Coronary artery (tissue), 2 donors: ENCODE measurements at regions not wholly inside any gene's neighbourhood (a gene's known extent, or its start where the extent isn't known, plus 50 kb on each side); places are given as distances from the start of the nearest gene placed in this dataset.

Source experiments
- DNase-seq: peaks from one replicate; pipeline ENCODE4 v3.0.0-alpha.2; 2017; ENCODE audit warnings: low spot score
- H3K27ac ChIP-seq, 2 donors: fragments of 200-600 bp; sonication (generic); one replicate each; pipeline ENCODE4 v1.5.1; 2016 to 2019
- H3K4me3 ChIP-seq: fragments of 200-600 bp; sonication (generic); 2 replicates; pipeline ENCODE4 v1.5.1; 2016; ENCODE audit warnings: mild to moderate bottlenecking, moderate library complexity
- TF ChIP-seq, protein P1 (sequence below): fragments of 200-600 bp; sonication (generic); IDR thresholded peaks from one replicate; pipeline ENCODE4 v1.5.1; 2019; ENCODE audit warnings: antibody characterized with exemption

DNA sequence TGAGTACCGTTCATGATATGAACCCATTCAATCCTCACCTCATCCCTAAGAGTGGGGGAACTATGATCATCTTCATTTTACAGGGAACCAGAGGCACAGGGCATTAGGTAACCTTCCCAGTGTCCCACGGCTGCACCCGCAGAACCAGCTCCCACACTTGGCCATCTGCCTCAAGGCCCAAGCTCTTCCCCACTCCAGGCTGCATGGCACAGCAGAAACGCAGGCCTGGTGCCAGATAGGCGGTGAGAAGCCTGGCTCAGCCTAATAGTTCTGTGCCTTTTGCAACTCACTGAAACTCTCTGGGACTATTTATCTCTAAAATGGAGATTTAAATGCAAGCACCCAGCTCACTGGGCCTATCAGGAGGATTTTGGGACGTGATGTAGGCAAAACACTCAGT is 90.8 kb upstream of the ZNF618 start:
- Histone ChIP-seq H3K4me3 (no peak overlapping the region), H3K27ac (no peak overlapping the region)
- TF ChIP-seq, protein P1, sequence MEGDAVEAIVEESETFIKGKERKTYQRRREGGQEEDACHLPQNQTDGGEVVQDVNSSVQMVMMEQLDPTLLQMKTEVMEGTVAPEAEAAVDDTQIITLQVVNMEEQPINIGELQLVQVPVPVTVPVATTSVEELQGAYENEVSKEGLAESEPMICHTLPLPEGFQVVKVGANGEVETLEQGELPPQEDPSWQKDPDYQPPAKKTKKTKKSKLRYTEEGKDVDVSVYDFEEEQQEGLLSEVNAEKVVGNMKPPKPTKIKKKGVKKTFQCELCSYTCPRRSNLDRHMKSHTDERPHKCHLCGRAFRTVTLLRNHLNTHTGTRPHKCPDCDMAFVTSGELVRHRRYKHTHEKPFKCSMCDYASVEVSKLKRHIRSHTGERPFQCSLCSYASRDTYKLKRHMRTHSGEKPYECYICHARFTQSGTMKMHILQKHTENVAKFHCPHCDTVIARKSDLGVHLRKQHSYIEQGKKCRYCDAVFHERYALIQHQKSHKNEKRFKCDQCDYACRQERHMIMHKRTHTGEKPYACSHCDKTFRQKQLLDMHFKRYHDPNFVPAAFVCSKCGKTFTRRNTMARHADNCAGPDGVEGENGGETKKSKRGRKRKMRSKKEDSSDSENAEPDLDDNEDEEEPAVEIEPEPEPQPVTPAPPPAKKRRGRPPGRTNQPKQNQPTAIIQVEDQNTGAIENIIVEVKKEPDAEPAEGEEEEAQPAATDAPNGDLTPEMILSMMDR, result no peak
- no peak for DNase-seq

DNA sequence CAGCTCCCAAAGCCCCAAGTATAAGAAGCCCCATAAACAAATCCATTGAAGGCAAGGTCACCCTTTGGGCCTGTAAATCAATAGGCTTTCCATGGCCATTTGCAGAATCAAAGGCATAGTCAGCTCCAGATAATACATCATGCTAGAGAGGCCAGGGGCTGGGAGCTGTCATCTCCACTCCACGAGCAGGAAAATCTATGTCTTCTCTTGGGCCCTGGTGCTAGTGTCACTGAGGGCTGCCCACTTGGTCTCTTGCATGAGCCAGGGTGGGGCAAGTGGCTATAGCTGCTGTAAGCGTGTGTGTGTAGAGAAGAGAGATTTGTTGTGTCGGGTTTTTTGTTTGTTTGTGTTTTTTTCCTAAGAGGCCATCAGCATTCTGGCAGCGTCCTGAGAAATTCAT is 90.0 kb upstream of the ZNF618 start:
- no peak overlapping the region for H3K4me3 ChIP-seq
- TF ChIP-seq, protein P1, result no peak
- H3K27ac ChIP-seq, result no peak overlapping the region
- no peak for DNase-seq

DNA sequence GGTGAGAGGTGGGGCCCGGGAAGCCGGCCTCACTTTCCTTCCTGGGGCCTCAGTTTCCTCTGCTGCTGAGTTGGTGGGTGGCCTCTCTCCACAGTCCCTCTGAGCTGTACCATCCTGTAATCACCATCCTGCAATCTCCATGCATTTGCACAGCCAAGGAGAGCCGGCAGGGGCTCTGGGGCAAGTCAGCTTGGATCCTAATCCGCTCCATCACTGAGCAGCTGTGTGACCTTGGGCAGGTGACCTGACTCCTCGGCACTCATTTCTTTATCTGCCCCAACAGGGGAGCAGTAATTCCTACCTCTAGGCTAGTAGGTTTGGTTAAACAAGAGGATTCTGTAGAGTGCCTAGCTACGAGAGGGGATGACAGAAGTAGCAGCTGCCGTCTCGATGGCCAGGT is 88.2 kb upstream of the ZNF618 start:
- no peak overlapping the region for H3K4me3 ChIP-seq
- DNase-seq, result no peak
- TF ChIP-seq, protein P1, result no peak
- no peak overlapping the region for H3K27ac ChIP-seq

DNA sequence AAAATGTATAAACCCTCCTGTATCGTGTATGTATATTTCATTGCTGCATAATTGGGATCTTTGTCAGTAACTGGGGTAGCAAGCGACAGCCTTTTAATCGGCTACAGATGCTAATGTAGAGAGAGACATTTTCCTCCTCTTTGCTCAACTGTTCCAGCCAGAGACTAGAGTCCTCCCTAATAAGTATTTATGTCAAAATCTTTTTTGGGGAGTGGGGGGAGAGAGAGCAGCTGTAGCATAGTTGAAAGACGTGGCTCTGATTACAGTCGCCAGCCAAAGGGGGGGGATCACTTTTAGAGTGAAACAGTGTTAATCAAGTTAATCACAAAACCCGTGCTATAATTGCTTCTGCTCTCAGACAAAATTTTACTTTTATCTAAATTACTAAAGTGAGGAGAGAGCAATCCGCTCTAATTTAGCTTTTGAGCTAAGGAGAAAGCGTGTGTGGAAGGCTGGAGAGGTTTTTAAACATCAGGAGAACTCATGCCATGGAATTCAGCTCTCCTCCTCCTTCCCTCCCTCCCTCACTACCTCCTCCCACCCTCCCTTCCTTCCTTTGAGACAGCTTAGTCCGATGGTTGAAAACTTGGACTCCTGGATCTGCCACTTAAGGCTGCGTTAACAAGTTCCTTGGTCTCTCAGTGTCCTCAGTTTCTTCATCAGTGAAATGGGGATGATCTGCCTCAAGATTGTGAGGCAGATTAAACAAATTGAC is 87.3 kb upstream of the ZNF618 start:
- no peak for DNase-seq
- H3K4me3 ChIP-seq, result no peak overlapping the region
- TF ChIP-seq, protein P1, result no peak

DNA sequence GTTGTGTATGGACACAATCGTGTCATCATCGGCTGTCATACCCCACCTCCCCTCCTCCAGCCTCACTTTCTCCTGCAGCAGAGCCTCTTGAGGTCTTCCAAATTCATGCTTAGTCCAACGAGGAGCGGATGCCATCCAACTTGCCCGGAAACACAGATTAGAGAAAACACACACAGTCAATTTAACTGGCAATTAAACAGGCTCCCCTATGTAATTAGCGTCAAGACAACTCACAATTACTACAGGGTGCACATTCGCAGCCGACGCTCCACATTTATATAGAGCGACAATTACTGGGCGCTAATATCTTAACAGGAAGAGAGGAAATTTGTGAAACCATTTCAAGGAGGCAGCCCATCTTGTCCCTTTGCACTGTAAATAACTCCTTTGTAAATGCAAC is 86.0 kb upstream of the ZNF618 start:
- no peak overlapping the region for H3K4me3 ChIP-seq
- no peak for DNase-seq
- TF ChIP-seq, protein P1, result no peak
- no peak overlapping the region for H3K27ac ChIP-seq

More for the DNA sequence above, 87.3 kb upstream of the ZNF618 start:
- no peak overlapping the region for H3K27ac ChIP-seq

DNA sequence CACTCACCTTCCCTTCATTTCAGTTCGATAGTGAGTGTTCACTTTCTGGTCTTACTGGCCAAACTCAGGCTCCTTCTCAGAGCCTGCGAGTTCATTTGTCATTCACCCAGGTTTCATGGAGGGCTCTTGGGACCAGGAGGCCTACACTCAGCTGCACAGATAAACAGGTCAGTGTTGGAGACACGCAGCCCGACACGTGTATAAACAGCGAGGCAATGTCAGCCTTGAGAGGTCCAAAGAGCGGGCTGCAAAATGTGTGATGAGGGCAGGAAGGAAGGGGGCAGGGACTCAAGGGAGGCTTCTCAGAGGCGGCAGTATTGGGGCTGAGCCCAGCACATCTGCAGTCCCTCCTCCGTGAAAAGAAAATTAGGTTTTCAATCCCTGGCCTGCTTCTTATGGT is 82.6 kb upstream of the ZNF618 start:
- H3K4me3 ChIP-seq, result no peak overlapping the region

DNA sequence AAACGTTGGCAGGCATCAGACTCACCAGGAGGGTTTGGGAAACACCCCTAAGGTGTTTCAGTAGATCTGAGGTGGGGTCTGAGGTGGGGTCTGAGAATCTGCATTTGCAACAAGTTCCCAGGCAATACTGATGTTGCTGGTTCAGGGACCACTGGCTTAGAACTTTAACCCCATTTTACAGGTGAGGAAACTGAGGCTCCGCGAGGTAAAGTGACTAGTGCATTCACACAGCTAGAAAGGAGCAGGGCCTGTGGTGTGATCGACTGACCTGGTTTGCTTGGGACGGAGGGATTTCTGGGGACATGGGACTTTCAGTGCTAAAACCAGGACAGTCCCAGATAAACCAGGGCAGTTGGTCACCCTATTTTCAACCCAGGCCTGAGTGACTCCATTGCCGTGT is 81.4 kb upstream of the ZNF618 start:
- no peak overlapping the region for H3K27ac ChIP-seq
- no peak overlapping the region for H3K4me3 ChIP-seq
- TF ChIP-seq, protein P1, result no peak
- no peak for DNase-seq

More for the DNA sequence above, 82.6 kb upstream of the ZNF618 start:
- TF ChIP-seq, protein P1, result no peak
- H3K27ac ChIP-seq, result no peak overlapping the region
- no peak for DNase-seq
